Sigmoid colon (tissue), 4 donors: ENCODE measurements at regions not wholly inside any gene's neighbourhood (a gene's known extent, or its start where the extent isn't known, plus 50 kb on each side); places are given as distances from the start of the nearest gene placed in this dataset.

ENCODE experiments used
- POLR2AphosphoS5 ChIP-seq, 4 donors: sonication (generic); formaldehyde crosslinking; IDR thresholded peaks; one replicate each; pipeline ENCODE4 v1.6.1; 2017; ENCODE audit warnings: antibody characterized with exemption in 4 of 4
- TF ChIP-seq, protein P1 (sequence below), 4 experiments: fragments of 450-650 bp in 3 of 4; fragments of 200-600 bp in 1 of 4; IDR thresholded peaks; one replicate each; pipeline ENCODE4 v1.5.1; 2016 to 2019; ENCODE audit warnings: antibody characterized with exemption in 4 of 4, mild to moderate bottlenecking in 3 of 4, moderate library complexity in 2 of 4

DNA sequence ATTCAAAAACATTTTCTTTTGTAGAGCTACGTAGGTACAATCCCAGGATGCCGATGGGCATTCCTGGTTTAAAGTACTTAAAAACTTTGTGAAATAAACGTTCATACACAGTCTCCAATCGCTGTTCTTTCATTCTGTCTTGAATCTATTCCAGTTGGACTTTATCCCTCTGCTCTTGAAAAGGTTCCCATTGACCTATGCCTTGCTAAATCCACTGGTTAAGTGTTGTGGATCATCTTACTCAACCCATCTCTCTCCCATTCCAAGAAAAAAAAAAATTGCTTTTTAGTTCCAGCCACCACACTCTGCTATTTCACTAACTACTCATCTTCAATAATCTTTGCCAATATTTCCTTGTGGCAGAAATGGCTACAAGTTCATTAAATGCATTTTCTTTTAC is 542.3 kb upstream of the GRIA3 start:
- TF ChIP-seq, protein P1, sequence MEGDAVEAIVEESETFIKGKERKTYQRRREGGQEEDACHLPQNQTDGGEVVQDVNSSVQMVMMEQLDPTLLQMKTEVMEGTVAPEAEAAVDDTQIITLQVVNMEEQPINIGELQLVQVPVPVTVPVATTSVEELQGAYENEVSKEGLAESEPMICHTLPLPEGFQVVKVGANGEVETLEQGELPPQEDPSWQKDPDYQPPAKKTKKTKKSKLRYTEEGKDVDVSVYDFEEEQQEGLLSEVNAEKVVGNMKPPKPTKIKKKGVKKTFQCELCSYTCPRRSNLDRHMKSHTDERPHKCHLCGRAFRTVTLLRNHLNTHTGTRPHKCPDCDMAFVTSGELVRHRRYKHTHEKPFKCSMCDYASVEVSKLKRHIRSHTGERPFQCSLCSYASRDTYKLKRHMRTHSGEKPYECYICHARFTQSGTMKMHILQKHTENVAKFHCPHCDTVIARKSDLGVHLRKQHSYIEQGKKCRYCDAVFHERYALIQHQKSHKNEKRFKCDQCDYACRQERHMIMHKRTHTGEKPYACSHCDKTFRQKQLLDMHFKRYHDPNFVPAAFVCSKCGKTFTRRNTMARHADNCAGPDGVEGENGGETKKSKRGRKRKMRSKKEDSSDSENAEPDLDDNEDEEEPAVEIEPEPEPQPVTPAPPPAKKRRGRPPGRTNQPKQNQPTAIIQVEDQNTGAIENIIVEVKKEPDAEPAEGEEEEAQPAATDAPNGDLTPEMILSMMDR (IDR thresholded peaks at IDR 0.05) = no peak
- TF ChIP-seq POLR2AphosphoS5 (IDR thresholded peaks at IDR 0.05) = no peak
